ENCODE measurements at regions not wholly inside any gene's neighbourhood (a gene's known extent, or its start where the extent isn't known, plus 50 kb on each side); places are given as distances from the start of the nearest gene placed in this dataset.

DNA sequence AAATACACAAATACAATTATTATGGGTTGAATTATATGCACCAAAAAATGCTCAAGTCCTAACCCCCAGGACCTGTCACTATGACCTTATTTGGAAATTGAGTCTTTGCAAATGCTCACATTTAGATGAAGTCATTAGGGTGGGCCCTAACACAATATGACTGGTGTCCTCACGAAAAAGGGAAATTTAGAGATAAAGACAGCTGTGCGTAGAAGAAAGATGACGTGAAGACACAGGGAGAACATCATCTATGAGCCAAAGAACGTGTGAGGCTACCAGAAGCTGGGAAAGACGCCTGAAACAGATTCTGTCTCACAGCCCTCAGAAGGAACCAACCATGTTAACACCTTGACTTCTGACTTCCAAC, 259.2 kb downstream of the EMP1 start:
- Histone ChIP-seq H3K4me1 (no peaks in the 10 kb centered on the region), H3K27ac (no peak overlapping the region), H3K36me3 (ENCODE audit: insufficient read depth in 1 of 2, low read depth in 1 of 2) (no peaks in the 10 kb centered on the region), H3K4me3 (no peak overlapping the region), H3K27me3 (ENCODE audit: insufficient read depth in 3 of 3, low read length in 2 of 3) (peaks cover 0 to 3% (median 0%) of the 10 kb centered on the region in 3 donors), H3K9me3 (no peaks in the 10 kb centered on the region)
- no peak for ATAC-seq
- no peak for DNase-seq
- no peak for TF ChIP-seq CTCF (IDR thresholded peaks at IDR 0.05)
- intact Hi-C loops (cut with DNase I), result no loop called here
- 72 to 79% (median 73%) methylated on average over 5 of the region's 5 CpGs for WGBS, 3 donors

DNA sequence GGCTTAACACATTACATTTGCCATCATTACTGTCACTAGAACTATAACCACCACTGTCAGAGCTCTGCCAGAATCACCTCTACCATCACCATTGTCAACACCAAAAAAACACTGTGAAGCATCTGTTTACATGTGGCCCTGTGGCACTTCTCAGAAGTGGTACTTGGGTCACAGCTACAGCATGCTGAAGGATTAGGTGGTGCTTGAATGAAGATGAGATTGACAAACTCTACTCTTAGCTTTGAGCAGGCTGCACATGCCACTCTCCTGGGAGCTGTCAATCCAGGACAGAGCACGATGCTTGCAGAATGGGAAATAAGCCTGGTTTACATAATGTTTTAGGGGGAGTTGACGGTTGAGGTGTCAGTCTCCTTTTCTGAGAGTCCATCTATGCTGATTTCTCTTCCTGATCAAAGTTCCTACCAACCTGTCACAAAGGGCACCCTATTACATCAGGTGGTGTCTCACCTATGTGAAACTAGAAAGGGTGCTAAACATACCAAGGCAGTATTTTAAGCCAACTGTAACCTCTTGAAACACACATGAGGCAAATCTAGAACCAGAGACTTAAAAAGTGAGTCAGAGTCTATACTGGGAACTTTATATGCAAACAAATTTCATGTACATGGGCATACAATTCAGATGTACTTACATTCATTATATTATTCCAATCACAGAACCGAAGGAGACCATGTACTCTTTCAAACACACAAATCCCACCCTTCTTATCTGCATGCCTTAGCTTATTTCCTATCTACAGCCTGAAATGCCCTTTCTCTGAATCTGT, 258.7 kb downstream of the EMP1 start:
- Histone ChIP-seq H3K27ac (no peak overlapping the region), H3K36me3 (ENCODE audit: insufficient read depth in 1 of 2, low read depth in 1 of 2) (no peaks in the 10 kb centered on the region), H3K4me3 (no peak overlapping the region), H3K27me3 (ENCODE audit: insufficient read depth in 3 of 3, low read length in 2 of 3) (peaks cover 0 to 3% (median 0%) of the 10 kb centered on the region in 3 donors), H3K4me1 (no peaks in the 10 kb centered on the region), H3K9me3 (no peaks in the 10 kb centered on the region)
- intact Hi-C loops (cut with DNase I), result no loop called here
- WGBS, 3 donors, result 78 to 82% (median 81%) methylated on average over 3 of the region's 3 CpGs
- ATAC-seq (no peak), DNase-seq (no peak)
- no peak for TF ChIP-seq CTCF (IDR thresholded peaks at IDR 0.05)

DNA sequence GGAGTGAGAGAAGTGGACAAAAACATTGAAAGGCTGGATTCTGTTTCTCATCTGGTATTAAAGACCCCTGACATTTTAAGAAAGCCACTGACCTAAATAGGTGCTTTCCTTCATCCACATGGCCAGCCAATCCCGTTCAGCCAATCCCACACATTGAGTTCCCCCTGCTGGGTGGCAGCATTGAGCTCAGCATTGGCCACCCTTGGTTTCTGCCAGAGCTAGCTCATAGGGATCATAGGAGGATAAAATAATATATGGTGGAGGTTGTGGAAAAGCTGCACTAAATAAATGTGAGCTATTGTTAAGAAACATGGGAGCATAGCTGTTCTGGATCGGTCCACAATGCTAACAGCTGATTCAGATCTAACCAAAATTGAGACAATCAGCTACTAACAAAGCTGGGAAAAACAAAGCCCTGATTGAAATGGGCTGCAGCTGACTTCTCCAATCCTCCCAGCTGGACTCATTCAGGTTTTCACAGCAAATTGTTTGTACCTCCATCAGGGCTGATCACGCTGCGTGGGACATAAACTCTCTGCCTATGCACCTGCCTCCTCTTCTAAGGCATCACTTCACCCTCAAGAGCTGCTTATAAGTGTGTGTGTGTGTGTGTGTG, 256.5 kb downstream of the EMP1 start:
- no peak for ATAC-seq
- Histone ChIP-seq H3K4me3 (no peak overlapping the region), H3K27ac (no peak overlapping the region), H3K36me3 (ENCODE audit: insufficient read depth in 1 of 2, low read depth in 1 of 2) (no peaks in the 10 kb centered on the region), H3K27me3 (ENCODE audit: insufficient read depth in 3 of 3, low read length in 2 of 3) (peaks cover 0 to 3% (median 0%) of the 10 kb centered on the region in 3 donors), H3K9me3 (no peaks in the 10 kb centered on the region), H3K4me1 (no peaks in the 10 kb centered on the region)
- no peak for DNase-seq
- intact Hi-C loops (cut with DNase I), result no loop called here
- no peak for TF ChIP-seq CTCF (IDR thresholded peaks at IDR 0.05)
- 46 to 63% (median 55%) methylated on average over 4 of the region's 4 CpGs for WGBS, 3 donors

DNA sequence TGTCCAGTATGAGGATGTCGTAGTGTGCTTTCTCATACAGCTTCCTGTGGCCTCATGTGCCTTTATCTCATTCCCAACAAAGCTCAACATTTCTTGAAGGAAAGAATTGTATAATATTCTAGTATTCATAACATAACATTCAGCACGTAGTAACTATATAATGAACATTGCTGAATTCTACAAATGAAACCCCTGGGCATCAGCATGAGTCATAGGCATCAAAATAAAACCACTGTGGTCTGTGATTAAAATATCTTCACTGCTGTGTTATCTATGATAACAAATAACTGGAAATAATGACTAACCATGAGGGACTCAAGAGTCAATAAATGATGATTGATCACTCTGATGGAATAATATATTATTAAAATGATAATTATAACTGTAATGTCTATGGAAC, 255.2 kb downstream of the EMP1 start:
- no peak for TF ChIP-seq CTCF (IDR thresholded peaks at IDR 0.05)
- Histone ChIP-seq H3K9me3 (no peaks in the 10 kb centered on the region), H3K4me3 (no peak overlapping the region), H3K27me3 (ENCODE audit: insufficient read depth in 3 of 3, low read length in 2 of 3) (peaks cover 0 to 3% (median 0%) of the 10 kb centered on the region in 3 donors), H3K27ac (no peak overlapping the region), H3K4me1 (no peaks in the 10 kb centered on the region), H3K36me3 (ENCODE audit: insufficient read depth in 1 of 2, low read depth in 1 of 2) (no peaks in the 10 kb centered on the region)
- DNase-seq, result no peak
- WGBS, 3 donors, result 81 to 83% (median 82%) methylated on average over 2 of the region's 2 CpGs
- no peak for ATAC-seq
- intact Hi-C loops (cut with DNase I), result no loop called here
